Posterior vena cava (tissue), 2 donors: ENCODE measurements at regions not wholly inside any gene's neighbourhood (a gene's known extent, or its start where the extent isn't known, plus 50 kb on each side); places are given as distances from the start of the nearest gene placed in this dataset.
"Not testable (repeated sequence)": the region's sequence is repeated elsewhere in the genome, so short reads cannot be mapped to it uniquely, and the experiment has no call there.

Experiments used
- DNase-seq: peaks from one replicate; pipeline ENCODE4 v3.0.0-alpha.2; 2020; ENCODE audit warnings: low spot score
- intact Hi-C, 2 donors: fragments of 100-400 bp; cut with DNase I; formaldehyde crosslinking; loops; one replicate each; pipeline versions ENCODE4 v1.14.1 to v1.14.2; 2022 to 2023
- donor health status: DM: yes; HTN: yes; CAD: no.
- donor health status: DM: yes; HTN: yes; CAD: no.

DNA sequence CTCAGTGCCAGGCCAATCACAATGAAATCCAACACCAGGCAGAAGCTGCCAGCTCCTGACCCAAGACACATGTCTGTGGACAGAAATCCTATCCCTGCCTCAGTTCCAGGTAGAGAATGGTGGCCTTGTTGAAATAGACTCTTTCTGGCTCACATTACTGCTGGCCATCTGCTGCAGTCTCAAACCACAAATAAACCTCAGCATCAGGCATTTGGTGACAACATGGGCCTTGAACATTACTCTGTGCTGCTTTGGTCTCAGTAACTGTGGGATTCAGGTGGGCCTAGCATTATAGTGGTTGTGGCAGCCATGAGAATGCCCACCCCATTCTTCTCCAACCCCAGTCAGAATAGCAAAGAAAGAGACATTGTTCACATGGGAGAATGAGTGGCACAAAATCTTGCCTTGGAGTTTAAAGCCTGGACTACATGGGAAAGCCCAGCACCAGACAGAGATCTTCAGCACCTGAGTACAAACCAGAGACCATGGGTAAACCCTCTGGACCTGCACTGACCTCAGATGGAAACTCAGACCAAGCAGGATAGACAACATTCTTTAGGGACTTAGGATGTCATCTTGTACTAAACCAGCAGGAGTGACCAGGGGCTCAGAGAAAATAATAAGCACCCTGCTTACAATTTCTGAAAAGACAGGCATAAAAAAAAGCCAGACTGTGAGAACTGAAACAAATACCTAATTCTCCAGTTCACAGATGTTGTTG is 50.4 kb upstream of the TRAM1L1 start:
- no peak for DNase-seq
- intact Hi-C loops: no loop called here

DNA sequence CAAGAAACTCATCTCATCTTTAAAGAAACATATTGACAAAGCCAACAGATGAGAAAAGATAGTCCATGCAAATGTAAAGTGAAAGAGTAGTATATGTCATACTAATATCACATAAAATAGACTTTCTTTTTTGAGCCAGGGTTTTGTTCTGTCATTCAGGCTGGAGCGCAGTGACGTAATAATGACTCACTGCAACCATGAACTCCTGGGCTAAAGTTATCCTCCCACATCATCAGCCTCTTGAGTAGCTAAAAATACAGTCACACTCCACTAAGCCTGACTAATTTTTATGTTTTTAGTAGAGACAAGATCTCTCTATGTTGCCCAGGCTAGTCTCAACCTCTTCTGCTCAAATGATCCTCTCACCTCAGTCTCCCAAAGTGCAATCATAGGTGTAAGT is 51.8 kb upstream of the TRAM1L1 start:
- intact Hi-C loops: no loop called here

DNA sequence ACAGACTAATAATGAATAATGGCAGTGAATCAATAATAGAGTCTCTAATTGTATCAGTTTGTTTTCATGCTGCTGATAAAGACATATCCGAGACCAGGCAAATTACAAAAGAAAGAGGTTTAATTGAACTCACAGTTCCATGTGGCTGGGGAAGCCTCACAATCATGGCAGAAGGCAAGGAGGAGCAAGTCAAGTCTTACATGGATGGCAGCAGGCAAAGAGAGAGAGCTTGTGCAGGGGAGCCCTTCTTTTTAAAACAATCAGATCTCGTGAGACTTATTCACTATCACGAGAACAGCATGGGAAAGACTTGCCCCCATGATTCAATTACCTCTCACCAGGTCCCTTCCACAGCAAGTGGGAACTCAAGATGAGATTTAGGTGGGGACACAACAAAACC is 53.4 kb upstream of the TRAM1L1 start:
- intact Hi-C loops, DNase-seq: not testable (repeated sequence)

More for the DNA sequence above, 51.8 kb upstream of the TRAM1L1 start:
- no peak for DNase-seq

DNA sequence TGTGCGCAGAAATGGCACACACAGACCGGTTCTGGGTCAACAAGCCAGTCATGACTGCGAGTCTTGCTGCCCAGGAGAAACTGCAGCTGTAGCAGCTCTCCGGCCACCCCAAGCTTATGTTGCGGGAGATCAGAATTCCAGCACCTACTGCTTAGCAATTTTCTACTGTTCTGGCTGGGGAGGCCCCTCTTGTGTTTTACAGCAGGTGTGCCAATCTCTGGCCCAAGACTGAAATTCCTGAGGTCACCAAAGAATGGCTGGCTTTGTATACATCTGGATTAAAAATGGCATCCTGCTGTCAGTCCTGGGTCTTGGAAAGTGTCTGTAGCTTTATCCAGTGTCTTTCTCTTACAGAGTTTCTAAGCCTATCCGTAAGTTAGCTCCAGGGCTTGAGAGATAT is 68.9 kb upstream of the TRAM1L1 start:
- intact Hi-C loops: no loop called here
- DNase-seq: no peak

DNA sequence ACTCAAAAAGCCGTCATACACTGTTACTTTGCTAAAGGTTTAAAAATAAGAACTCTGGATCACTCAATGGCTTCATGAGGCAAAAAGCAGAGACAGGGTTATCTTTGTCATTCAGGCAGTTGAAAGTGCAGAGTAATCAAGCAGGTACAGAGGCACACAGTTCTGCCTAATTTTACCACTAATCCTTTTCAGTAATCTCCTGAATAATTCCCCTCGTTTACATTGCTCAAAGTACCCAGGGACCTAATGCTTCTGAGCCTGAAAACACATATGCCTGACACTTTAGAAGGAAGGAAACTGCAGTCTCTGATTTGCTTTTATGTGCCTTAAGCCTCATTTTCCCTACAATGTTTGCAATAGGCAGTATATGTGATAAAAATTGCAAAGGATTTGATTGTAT is 71.4 kb upstream of the TRAM1L1 start:
- no peak for DNase-seq
- intact Hi-C loops: no loop called here

DNA sequence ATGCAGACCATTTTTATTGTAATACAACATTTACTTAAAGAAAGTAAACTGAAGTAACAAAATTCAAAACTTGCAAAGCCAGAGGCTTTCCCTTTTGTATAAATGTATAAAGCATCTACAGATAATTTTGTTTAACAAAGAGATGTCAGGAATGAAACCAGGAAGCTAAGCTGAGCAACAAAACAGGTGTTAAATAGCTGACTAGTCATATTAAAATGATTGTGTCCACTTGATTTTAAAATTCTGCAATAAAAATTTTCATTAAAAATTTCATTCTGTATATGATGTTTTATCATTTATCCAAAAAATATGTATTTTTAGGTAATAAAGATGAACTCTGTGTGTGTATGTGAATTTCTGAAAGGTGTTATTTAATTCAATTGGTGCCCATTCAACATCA is 72.0 kb upstream of the TRAM1L1 start:
- no peak for DNase-seq
- intact Hi-C loops: no loop called here

DNA sequence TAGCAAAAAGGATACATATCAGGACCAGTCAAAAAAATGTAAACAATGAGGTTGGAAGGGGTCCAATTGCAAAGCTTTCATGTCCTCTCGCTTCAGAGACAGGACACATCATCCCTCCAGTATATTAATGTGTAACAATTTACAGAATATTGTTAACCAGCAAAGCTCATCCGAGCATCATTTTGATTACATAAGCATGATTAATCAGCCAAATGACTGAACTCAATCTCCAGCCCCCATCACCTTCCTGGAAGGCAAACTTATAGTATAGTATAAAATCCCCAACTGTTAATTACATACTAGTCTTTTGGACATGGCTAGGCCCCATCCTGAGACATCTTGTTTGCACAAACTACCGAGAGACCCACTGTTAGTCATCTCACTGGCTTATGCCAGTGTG is 77.6 kb upstream of the TRAM1L1 start:
- intact Hi-C loops: no loop called here
- no peak for DNase-seq

DNA sequence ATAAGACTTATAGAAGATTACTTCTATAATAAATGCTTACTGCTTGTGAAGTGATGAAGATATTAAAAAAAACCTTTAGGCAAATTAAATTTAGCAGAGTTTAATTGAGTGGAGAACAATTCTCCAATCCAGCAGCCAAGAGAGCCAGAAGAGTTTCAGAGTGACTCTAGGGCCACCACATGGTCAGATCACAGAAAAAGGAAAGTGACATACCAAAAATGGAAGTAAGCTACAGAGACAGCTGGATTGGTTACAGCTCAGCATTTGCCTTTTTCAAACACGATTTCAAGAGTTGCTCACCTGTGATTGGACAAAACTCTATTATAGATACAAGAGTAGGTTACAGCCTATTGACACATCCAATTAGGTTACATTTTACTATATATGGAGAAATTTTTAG is 79.0 kb upstream of the TRAM1L1 start:
- no peak for DNase-seq
- intact Hi-C loops: no loop called here

DNA sequence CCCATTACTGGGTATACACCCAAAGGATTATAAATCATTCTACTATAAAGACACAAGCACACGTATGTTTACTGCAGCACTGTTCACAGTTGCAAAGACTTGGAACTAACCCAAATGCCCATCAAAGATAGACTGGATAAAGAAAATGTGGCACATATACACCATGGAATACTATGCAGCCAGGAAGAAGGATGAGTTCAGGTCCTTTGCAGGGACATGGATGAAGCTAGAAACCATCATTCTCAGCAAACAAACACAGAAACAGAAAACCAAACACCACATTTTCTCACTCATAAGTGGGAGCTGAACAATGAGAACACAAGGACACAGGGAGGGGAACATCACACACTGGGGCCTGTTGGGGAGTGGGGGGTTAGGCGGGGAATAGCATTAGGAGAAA is 90.0 kb upstream of the TRAM1L1 start:
- DNase-seq, intact Hi-C loops: not testable (repeated sequence)

DNA sequence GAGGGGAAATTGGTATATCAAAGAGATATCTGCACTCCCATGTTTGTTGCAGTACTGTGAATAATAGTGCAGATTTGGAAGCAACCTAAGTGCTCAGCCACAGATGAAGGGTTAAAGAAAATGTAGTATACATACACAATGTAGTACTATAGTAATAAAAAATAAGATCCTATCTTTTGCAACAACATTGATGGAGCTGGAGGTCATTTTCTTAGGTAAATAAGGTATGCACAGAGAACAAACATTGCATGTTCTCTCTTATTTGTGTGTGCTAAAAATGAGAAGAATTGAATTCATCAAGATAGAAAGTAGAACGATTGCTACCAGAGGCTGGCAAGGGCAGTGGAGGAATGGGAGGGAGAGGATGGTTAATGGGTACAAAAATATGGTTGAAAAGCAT is 117.9 kb upstream of the TRAM1L1 start:
- intact Hi-C loops: no loop called here
- DNase-seq: no peak

DNA sequence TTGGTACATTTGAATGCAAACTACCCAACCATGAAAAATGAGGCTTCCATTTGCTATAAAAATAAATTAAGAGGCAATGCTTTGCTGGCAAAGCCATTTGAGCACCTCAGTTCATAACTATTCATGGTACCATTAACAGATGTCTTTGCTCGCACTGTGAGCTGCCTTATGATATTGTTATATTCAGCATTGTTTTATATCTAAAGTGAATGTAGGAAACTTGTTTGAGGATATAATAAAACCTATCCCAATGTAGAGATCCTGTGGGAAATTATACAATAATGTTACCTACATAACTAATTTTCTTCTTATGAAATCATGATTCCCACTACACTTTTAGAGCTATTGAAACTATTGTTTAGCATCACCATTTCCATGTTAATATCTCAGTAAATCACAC is 125.2 kb upstream of the TRAM1L1 start:
- DNase-seq: no peak
- intact Hi-C loops: loop anchor here in 1 of 2 donors (5.0 kb wide), 1 partner anchor 297 kb away; no protein-coding TSS in a partner anchor

DNA sequence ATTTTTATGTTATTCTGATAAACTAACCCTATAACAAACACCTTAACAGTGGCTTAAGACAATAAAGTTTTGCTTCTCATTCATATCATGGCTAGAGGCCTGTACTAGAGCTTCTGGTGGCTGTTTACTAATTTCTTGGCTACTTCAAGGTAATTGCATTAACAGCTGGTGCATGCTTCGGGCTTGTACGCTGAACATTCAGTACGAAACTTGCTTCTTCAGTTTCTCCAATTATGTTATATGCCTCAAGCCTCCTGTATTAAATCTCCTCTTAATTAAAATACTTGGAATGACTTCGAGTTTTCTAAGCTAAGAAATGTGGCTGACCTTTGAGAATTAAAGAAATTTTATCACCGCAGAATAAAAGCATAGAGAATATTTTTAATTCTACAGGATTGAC is 138.9 kb upstream of the TRAM1L1 start:
- intact Hi-C loops: no loop called here
- DNase-seq: no peak

DNA sequence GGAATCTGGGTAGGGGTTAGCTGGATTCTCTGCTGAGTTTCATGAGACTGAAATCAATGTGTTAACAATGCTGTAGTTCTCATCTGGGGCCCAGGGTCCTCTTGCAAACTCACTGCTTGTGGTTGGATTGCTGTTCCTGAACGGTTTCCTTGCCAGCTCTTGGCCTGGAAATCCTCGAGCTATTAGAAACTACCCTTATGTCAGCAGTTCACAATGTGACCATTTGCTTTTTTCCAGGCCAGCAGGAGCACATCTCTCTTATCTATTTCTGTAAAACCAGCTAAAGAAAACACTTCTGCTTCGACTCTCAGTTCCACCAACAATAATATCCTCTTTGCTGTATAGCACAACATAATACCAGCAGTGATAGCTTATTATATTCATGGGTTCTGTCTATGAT is 140.1 kb upstream of the TRAM1L1 start:
- no peak for DNase-seq
- intact Hi-C loops: no loop called here

DNA sequence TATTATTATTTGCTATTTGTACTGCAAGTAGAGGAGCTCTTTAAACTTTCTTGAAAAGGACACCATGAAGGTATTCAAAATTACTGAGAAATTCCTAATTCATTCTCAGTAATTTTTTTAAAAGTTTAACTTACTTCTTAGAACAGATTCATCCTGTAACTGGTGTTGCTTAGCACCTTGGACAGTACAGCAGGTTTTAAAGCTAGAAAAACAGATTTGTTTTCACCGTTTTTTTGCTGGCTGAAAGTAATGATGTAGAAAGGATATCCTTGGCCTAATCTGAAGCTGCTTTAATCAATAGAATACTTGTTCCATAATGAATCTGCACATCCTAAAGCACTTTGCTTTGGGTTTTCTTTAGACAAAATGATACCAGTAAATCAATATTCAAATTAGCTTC is 142.5 kb upstream of the TRAM1L1 start:
- intact Hi-C loops: no loop called here
- DNase-seq: no peak

DNA sequence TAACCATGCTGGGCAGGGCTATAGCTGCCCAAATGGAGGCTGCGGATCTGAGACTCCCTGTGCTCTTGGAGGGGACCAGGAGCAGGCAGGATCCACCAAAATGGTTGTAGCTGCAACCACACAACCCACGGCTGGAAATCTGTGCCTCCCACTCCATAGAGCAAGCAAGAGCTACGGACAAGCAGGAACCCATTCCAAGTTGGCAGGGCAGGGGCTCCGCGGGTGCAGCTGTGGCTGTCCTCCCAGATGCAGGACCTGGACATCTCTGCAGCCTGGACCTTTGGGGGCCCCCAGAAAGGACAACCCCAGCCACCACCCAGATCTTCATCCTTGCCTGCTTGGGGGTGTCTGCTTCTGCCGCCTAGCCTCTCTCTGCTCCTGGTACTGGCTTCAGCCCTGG is 154.1 kb upstream of the TRAM1L1 start:
- DNase-seq: peak; percentile 57
- intact Hi-C loops: no loop called here

DNA sequence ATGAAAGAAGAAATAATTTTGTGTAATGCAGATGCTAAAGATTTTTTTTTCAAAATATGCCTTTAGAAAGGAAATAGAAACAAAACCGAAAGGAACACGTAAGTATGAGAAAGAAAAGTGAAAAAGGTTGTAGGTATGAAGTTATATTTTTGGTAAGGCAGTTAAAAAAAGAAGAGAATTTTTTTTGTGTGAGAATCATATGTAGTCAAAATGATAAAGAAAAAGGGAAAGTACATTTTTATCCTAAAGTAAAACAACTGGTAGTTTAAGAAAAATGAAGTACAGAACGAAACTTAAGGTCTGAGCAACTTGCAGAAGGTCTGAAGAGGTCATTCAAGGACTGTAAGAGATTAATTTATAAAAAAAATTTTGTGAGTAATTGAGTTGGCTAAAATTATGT is 164.0 kb upstream of the TRAM1L1 start:
- DNase-seq: no peak
- intact Hi-C loops: no loop called here

DNA sequence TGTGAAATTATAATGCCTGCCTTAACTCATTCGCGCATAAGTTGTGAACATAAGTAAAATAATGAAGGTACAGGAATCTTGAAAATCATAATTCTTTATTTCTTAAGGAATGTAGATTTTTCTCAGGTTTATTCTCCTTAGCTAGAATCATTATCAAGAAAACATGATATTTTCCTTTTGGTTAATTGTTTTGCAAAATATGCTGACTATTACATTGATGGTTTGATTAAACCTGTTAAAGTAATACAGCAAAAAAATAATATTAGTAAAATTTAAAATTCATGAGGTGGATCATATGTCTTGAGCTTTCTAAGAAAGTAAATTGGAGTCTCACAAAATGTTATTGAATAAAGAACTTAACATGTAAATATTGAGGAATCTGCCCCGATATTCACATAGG is 178.7 kb upstream of the TRAM1L1 start:
- no peak for DNase-seq
- intact Hi-C loops: no loop called here

DNA sequence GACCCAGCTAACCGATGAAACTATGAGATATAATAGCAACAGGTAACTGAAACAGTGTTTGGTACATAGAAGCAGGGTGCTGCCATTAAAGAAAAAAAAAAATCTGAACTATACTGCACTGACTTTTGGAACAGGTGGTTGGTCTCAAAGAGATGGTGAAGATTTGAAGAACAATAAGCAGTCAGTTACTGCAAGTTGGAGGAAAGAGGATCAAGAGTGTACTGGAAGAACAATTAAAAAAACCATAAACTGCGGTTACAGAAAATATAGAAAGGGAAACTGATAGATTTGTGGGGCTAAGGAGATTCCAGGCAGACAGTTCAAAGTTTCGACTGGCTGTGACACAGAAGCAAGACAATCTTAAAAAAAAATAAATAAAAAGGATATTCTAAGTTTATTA is 181.9 kb upstream of the TRAM1L1 start:
- no peak for DNase-seq
- intact Hi-C loops: no loop called here

DNA sequence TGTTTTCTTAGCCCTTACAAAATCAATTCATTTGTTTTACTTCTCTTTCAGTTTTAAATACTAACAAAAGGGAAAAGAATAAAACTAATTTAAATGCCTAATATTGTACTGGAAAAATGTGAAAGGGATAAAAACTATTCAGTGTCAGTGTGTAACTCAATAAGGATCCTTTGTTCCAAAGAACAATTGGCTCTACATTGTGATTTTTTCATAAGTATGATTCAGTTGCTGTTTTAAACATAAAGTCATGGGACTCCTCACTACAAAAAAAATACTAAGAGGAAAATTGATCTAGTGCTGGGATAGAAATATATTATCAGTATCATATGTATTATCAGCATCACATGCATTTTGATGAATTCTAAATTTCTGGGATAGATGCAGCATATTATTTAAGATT is 199.4 kb upstream of the TRAM1L1 start:
- intact Hi-C loops: no loop called here
- DNase-seq: no peak

DNA sequence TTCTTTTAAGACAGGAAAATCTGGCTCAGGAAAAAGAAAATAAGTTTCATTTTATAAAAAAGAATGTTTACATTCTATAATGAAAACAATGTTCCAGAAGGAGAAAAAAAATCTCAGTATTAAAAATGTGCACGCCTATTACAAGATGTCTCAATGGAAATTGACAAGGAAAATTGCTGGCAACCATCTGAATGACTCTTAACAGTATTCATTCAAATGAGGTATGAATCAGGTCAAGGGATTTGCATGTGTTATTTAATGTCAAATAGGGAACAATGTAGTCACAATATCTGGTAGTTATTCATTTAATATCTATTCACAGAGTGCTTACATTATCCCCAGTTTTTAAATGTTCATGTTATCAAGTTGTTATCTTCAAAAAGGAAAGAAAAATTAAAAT is 208.4 kb upstream of the TRAM1L1 start:
- intact Hi-C loops: no loop called here

DNA sequence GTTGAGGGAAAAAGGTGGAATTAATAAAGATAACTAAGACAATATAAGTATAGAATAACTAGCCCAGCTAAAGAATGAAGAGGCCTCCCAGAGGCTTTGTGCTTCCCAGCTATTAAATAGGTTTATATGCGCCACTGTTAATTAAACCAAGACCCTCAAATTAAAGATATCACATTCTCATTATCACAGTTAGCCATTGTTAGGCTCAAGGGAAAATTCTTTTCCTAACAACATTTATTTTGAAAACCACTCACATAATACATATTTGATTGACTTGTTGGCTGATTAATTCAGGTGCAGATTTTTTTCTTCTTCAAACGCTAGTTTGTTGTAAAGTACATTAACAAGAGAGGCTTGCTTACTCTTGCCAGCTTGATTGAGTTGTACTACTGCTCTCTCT is 216.8 kb upstream of the TRAM1L1 start:
- intact Hi-C loops: no loop called here
- DNase-seq: no peak

More for the DNA sequence above, 208.4 kb upstream of the TRAM1L1 start:
- no peak for DNase-seq

DNA sequence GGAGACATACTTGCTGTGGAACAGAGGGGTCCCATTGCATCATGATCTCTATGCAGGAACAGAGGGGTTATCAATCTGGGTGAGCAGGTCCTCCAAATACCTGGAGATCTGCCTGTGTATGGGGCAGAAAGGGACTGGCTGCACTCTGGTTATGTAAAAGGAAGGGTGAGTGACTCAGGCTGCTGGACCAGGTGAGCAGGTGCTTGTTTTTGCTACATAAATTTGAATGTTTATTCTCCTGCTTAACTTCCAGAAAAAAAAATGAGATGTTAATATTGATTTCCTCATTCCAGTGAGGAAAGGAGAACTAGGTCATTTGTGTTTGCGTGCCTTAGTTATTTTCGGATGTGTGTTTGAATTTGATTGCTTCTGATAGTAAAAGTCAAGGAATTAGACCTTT is 225.8 kb upstream of the TRAM1L1 start:
- DNase-seq: no peak
- intact Hi-C loops: no loop called here
